ENCODE measurements at regions not wholly inside any gene's neighbourhood (a gene's known extent, or its start where the extent isn't known, plus 50 kb on each side); places are given as distances from the start of the nearest gene placed in this dataset.

GRCh38 chr5:164317676-164318075 is 812.3 kb downstream of the MAT2B start:
- Histone ChIP-seq H3K9me1 (ENCODE audit: control insufficient read depth, extremely low read depth, insufficient read depth, low read length) (no peaks in the 10 kb centered on the region), H2AFZ (ENCODE audit: control insufficient read depth, low read length) (no peak overlapping the region), H4K20me1 (ENCODE audit: control insufficient read depth, extremely low read depth, insufficient read depth, low read length) (no peaks in the 10 kb centered on the region), H3K9ac (ENCODE audit: control insufficient read depth, extremely low read depth, insufficient read depth, low read length) (no peak overlapping the region), H3K27ac (ENCODE audit: control insufficient read depth, insufficient read depth, low read length) (no peak overlapping the region), H3K9me3 (ENCODE audit: control insufficient read depth, low read depth, low read length) (no peaks in the 10 kb centered on the region), H3K4me2 (ENCODE audit: control insufficient read depth, extremely low read depth, insufficient read depth, low read depth, low read length) (no peak overlapping the region), H3K79me2 (ENCODE audit: control insufficient read depth, insufficient read depth, low read length) (no peaks in the 10 kb centered on the region), H3K36me3 (ENCODE audit: control insufficient read depth in 2 of 2, extremely low read depth in 1 of 2, insufficient read depth in 2 of 2, low read length in 2 of 2) (no peaks in the 10 kb centered on the region), H3K4me1 (ENCODE audit: control insufficient read depth, extremely low read depth, insufficient read depth, low read length) (no peaks in the 10 kb centered on the region), H3K27me3 (ENCODE audit: control insufficient read depth, extremely low read depth, insufficient read depth, low read length) (no peaks in the 10 kb centered on the region), H3K4me3 (ENCODE audit: control insufficient read depth in 2 of 3, extremely low read depth in 1 of 3, insufficient read depth in 2 of 3, low read depth in 1 of 3, low read length in 3 of 3) (no peak overlapping the region)
- DNase-seq (ENCODE audit: low read depth, low spot score): no peak
- FAIRE-seq: no peak
- dilution Hi-C loops (cut with MboI; ENCODE audit: extremely low pct_ligation_motif_present, low sequenced_read_pairs): no loop called here
- no peak for TF ChIP-seq EZH2 (IDR thresholded peaks at IDR 0.05; ENCODE audit: low read length)
- TF ChIP-seq, protein P1, sequence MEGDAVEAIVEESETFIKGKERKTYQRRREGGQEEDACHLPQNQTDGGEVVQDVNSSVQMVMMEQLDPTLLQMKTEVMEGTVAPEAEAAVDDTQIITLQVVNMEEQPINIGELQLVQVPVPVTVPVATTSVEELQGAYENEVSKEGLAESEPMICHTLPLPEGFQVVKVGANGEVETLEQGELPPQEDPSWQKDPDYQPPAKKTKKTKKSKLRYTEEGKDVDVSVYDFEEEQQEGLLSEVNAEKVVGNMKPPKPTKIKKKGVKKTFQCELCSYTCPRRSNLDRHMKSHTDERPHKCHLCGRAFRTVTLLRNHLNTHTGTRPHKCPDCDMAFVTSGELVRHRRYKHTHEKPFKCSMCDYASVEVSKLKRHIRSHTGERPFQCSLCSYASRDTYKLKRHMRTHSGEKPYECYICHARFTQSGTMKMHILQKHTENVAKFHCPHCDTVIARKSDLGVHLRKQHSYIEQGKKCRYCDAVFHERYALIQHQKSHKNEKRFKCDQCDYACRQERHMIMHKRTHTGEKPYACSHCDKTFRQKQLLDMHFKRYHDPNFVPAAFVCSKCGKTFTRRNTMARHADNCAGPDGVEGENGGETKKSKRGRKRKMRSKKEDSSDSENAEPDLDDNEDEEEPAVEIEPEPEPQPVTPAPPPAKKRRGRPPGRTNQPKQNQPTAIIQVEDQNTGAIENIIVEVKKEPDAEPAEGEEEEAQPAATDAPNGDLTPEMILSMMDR (optimal IDR thresholded peaks at IDR 0.05 in 1 of 3, IDR thresholded peaks at IDR 0.05 in 1 of 3, conservative IDR thresholded peaks at IDR 0.05 in 1 of 3; ENCODE audit: extremely low read depth in 1 of 3, insufficient read depth in 2 of 3, low read length in 3 of 3): no peak

- H4K20me1 ChIP-seq (ENCODE audit: control insufficient read depth, extremely low read depth, insufficient read depth, low read length): no peaks in the 10 kb centered on the region
- dilution Hi-C loops (cut with MboI; ENCODE audit: extremely low pct_ligation_motif_present, low sequenced_read_pairs): no loop called here
- no peaks in the 10 kb centered on the region for H3K36me3 ChIP-seq (ENCODE audit: control insufficient read depth in 2 of 2, extremely low read depth in 1 of 2, insufficient read depth in 2 of 2, low read length in 2 of 2)
- FAIRE-seq (no peak), DNase-seq (ENCODE audit: low read depth, low spot score) (no peak)
- H3K4me1 ChIP-seq (ENCODE audit: control insufficient read depth, extremely low read depth, insufficient read depth, low read length): no peaks in the 10 kb centered on the region
- H2AFZ ChIP-seq (ENCODE audit: control insufficient read depth, low read length): no peak overlapping the region
- H3K9me1 ChIP-seq (ENCODE audit: control insufficient read depth, extremely low read depth, insufficient read depth, low read length): no peaks in the 10 kb centered on the region
- H3K9ac ChIP-seq (ENCODE audit: control insufficient read depth, extremely low read depth, insufficient read depth, low read length): no peak overlapping the region
- H3K4me2 ChIP-seq (ENCODE audit: control insufficient read depth, extremely low read depth, insufficient read depth, low read depth, low read length): no peak overlapping the region
- no peaks in the 10 kb centered on the region for H3K9me3 ChIP-seq (ENCODE audit: control insufficient read depth, low read depth, low read length)
- H3K4me3 ChIP-seq (ENCODE audit: control insufficient read depth in 2 of 3, extremely low read depth in 1 of 3, insufficient read depth in 2 of 3, low read depth in 1 of 3, low read length in 3 of 3): no peak overlapping the region
- H3K27ac ChIP-seq (ENCODE audit: control insufficient read depth, insufficient read depth, low read length): no peak overlapping the region
- TF ChIP-seq, protein P1 (optimal IDR thresholded peaks at IDR 0.05 in 1 of 3, IDR thresholded peaks at IDR 0.05 in 1 of 3, conservative IDR thresholded peaks at IDR 0.05 in 1 of 3; ENCODE audit: extremely low read depth in 1 of 3, insufficient read depth in 2 of 3, low read length in 3 of 3): no peak
- no peak for TF ChIP-seq EZH2 (IDR thresholded peaks at IDR 0.05; ENCODE audit: low read length)
- no peaks in the 10 kb centered on the region for H3K27me3 ChIP-seq (ENCODE audit: control insufficient read depth, extremely low read depth, insufficient read depth, low read length)
- no peaks in the 10 kb centered on the region for H3K79me2 ChIP-seq (ENCODE audit: control insufficient read depth, insufficient read depth, low read length)
Measured at GRCh38 chr5:164319161-164319560, 813.7 kb downstream of the MAT2B start.

Measured in keratinocyte (primary cell).